ENCODE measurements at regions not wholly inside any gene's neighbourhood (a gene's known extent, or its start where the extent isn't known, plus 50 kb on each side); places are given as distances from the start of the nearest gene placed in this dataset.

- no peaks in the 10 kb centered on the region for H3K27me3 ChIP-seq (ENCODE audit: insufficient read depth, low read length)
- H3T11ph ChIP-seq (ENCODE audit: low read length), result no peak overlapping the region
- no peak overlapping the region for H4K8ac ChIP-seq (replicated peaks; ENCODE audit: insufficient read length, low read depth, low read length)
- no peak overlapping the region for H2AK5ac ChIP-seq (ENCODE audit: insufficient read length, low read length)
- no peak overlapping the region for H2AFZ ChIP-seq (ENCODE audit: low read length)
- no peak overlapping the region for H2BK120ac ChIP-seq (ENCODE audit: low read depth, low read length, poor library complexity, severe bottlenecking)
- H3K23me2 ChIP-seq (ENCODE audit: insufficient read length, low read depth, low read length, poor library complexity, severe bottlenecking), result no peaks in the 10 kb centered on the region
- Mint-ChIP-seq H3K36me3 (ENCODE audit: insufficient read depth in 1 of 3, low read depth in 3 of 3) (peaks cover 4 to 9% (median 6%) of the 10 kb centered on the region in 3 experiments; a peak in 6 of 7 replicates), H3K9me3 (peaks cover 5 to 6% of the 10 kb centered on the region in 2 experiments), H3K4me3 (no peak overlapping the region), H3K27ac (no peak overlapping the region), H3K4me1 (peaks cover 0 to 11% of the 10 kb centered on the region in 2 experiments; a peak in 2 of 4 replicates), H3K27me3 (ENCODE audit: low read depth) (no peaks in the 10 kb centered on the region)
- no peaks in the 10 kb centered on the region for H3K4me1 ChIP-seq (ENCODE audit: insufficient read depth, low read length)
- no peak overlapping the region for H2BK20ac ChIP-seq (ENCODE audit: low read depth, low read length, poor library complexity, severe bottlenecking)
- H2BK12ac ChIP-seq (ENCODE audit: insufficient read length, low read depth, low read length), result no peak overlapping the region
- H3K9me3 ChIP-seq (ENCODE audit: control insufficient read depth, low read depth, low read length), result no peaks in the 10 kb centered on the region
- no peaks in the 10 kb centered on the region for H3K79me1 ChIP-seq (ENCODE audit: insufficient read depth, low read depth, low read length, poor library complexity, severe bottlenecking)
- no peak for DNase-seq
- no peak overlapping the region for H3K23ac ChIP-seq (ENCODE audit: insufficient read length, low read depth, low read length)
- H2BK15ac ChIP-seq (ENCODE audit: low read depth, low read length), result no peak overlapping the region
- H4K20me1 ChIP-seq (ENCODE audit: control insufficient read depth, insufficient read depth, insufficient read length), result no peaks in the 10 kb centered on the region
- H3K4ac ChIP-seq (ENCODE audit: low read depth, low read length), result no peak overlapping the region
- H3K14ac ChIP-seq (ENCODE audit: insufficient read depth, low read length), result no peak overlapping the region
- no peak overlapping the region for H3K56ac ChIP-seq (ENCODE audit: insufficient read length, low read depth, low read length)
- no peak overlapping the region for H4K91ac ChIP-seq (ENCODE audit: insufficient read length, low read depth, low read length)
- H3K27ac ChIP-seq (ENCODE audit: insufficient read length, low read depth, low read length), result no peak overlapping the region
- H4K5ac ChIP-seq (ENCODE audit: insufficient read length, low read depth, low read length), result no peak overlapping the region
- no peak; the same call in 2 of the 3 replicates for TF ChIP-seq CTCF (conservative IDR thresholded peaks at IDR 0.05)
- WGBS (ENCODE audit: extremely low coverage, insufficient read length, low lambda C conversion rate), result no CpG with 5 or more reads among the region's 2 CpGs
- no peaks in the 10 kb centered on the region for H3K79me2 ChIP-seq (ENCODE audit: insufficient read depth, low read length)
- no peak overlapping the region for H3K9ac ChIP-seq (ENCODE audit: extremely low read depth, insufficient read length, low read length)
- no peak overlapping the region for H3K4me2 ChIP-seq (ENCODE audit: insufficient read depth, insufficient read length, low read length)
- no peak overlapping the region for H2BK5ac ChIP-seq (ENCODE audit: insufficient read length, low read length)
- H3K18ac ChIP-seq (ENCODE audit: insufficient read length, low read depth, low read length), result no peak overlapping the region
Measured at GRCh38 chr4:186927624-186928023, 204.0 kb upstream of the FAT1 start.
